ENCODE measurements at regions not wholly inside any gene's neighbourhood (a gene's known extent, or its start where the extent isn't known, plus 50 kb on each side); places are given as distances from the start of the nearest gene placed in this dataset.

DNA sequence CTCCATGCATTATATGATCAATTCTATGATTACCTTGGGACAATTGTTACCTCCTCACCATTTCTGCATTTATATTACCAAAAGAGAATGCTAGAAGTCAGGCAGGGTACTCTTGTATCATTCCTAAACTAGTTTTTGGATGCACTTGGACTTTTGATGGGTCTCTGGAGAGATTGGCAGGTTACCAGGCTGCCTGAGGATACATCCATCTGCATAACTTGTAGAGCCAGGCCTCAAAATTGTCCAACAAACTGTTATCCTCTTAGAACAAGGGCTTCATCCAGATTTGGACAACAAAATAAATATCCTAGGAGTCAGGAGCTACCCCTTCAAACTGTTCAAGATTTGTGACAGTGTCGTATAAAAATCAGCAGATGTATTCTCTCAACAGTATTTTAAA, 326.1 kb downstream of the IL15 start:
- TF ChIP-seq, protein P1, sequence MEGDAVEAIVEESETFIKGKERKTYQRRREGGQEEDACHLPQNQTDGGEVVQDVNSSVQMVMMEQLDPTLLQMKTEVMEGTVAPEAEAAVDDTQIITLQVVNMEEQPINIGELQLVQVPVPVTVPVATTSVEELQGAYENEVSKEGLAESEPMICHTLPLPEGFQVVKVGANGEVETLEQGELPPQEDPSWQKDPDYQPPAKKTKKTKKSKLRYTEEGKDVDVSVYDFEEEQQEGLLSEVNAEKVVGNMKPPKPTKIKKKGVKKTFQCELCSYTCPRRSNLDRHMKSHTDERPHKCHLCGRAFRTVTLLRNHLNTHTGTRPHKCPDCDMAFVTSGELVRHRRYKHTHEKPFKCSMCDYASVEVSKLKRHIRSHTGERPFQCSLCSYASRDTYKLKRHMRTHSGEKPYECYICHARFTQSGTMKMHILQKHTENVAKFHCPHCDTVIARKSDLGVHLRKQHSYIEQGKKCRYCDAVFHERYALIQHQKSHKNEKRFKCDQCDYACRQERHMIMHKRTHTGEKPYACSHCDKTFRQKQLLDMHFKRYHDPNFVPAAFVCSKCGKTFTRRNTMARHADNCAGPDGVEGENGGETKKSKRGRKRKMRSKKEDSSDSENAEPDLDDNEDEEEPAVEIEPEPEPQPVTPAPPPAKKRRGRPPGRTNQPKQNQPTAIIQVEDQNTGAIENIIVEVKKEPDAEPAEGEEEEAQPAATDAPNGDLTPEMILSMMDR (IDR thresholded peaks at IDR 0.05): no peak
- TF ChIP-seq EZH2phosphoT487 (IDR thresholded peaks at IDR 0.05): no peak
